ENCODE measurements at regions not wholly inside any gene's neighbourhood (a gene's known extent, or its start where the extent isn't known, plus 50 kb on each side); places are given as distances from the start of the nearest gene placed in this dataset.

DNA sequence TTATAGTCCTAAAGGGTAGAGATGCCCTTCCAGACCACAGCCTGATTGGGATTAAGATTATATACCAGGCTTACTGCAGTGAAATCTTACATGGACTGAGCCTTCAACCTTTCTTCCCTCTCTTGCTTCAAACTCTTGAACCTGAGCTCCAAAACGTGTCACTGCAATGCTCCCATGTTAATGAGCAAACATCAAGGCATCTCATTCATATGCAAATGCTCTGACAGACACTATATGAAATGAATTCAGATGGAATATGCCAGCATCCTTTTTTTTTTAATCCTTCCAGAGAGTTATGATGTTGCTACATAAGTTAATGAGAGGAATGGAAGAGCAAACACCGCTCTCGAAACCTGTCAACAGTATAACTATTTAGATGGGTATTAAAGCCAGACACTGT, 611.9 kb upstream of the CDH11 start:
- no peak overlapping the region for H3K14ac ChIP-seq (replicated peaks; ENCODE audit: low read depth, low read length)
- H2BK120ac ChIP-seq (ENCODE audit: low read depth, low read length): no peak overlapping the region
- TF ChIP-seq CEBPB (IDR thresholded peaks at IDR 0.05; ENCODE audit: low read depth, low read length) (no peak), FOS (IDR thresholded peaks at IDR 0.05; ENCODE audit: low read depth, low read length) (no peak), MAFK (IDR thresholded peaks at IDR 0.05; ENCODE audit: low read depth, low read length) (no peak), POLR2A (IDR thresholded peaks at IDR 0.05; ENCODE audit: low read depth, low read length) (no peak), SMC3 (IDR thresholded peaks at IDR 0.05; ENCODE audit: low read depth, low read length) (no peak), RAD21 (IDR thresholded peaks at IDR 0.05; ENCODE audit: low read length) (no peak), CHD1 (IDR thresholded peaks at IDR 0.05; ENCODE audit: low read depth, low read length) (no peak)
- TF ChIP-seq, protein P1, sequence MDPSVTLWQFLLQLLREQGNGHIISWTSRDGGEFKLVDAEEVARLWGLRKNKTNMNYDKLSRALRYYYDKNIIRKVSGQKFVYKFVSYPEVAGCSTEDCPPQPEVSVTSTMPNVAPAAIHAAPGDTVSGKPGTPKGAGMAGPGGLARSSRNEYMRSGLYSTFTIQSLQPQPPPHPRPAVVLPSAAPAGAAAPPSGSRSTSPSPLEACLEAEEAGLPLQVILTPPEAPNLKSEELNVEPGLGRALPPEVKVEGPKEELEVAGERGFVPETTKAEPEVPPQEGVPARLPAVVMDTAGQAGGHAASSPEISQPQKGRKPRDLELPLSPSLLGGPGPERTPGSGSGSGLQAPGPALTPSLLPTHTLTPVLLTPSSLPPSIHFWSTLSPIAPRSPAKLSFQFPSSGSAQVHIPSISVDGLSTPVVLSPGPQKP (IDR thresholded peaks at IDR 0.05; ENCODE audit: borderline replicate concordance, low read depth, low read length): no peak
- no peak overlapping the region for H3K27ac ChIP-seq (ENCODE audit: insufficient read depth, low read length)
- H3K4me1 ChIP-seq (ENCODE audit: control insufficient read depth, insufficient read depth, low read length): no peaks in the 10 kb centered on the region
- H2BK20ac ChIP-seq (ENCODE audit: low read depth, low read length): no peak overlapping the region
- H3K79me1 ChIP-seq (ENCODE audit: low read depth in 1 of 2, low read length in 2 of 2): no peaks in the 10 kb centered on the region
- H2BK15ac ChIP-seq (ENCODE audit: low read depth, low read length): no peak overlapping the region
- no peak overlapping the region for H4K8ac ChIP-seq (ENCODE audit: low read depth in 2 of 2, low read length in 2 of 2)
- intact Hi-C loops (cut with micrococcal nuclease) (no loop called here), in situ Hi-C loops (cut with MboI; ENCODE audit: low sequenced_read_pairs) (no loop called here), dilution Hi-C loops (cut with HindIII; ENCODE audit: low sequenced_read_pairs, unreplicated experiment) (no loop called here)
- no peak overlapping the region for H3K23ac ChIP-seq (ENCODE audit: low read depth, low read length)
- H3K18ac ChIP-seq (ENCODE audit: low read depth, low read length): no peak overlapping the region
- no peaks in the 10 kb centered on the region for H3K9me1 ChIP-seq (ENCODE audit: insufficient read depth, low read length)
- H3K4me2 ChIP-seq (ENCODE audit: low read depth, low read length): no peak overlapping the region
- H3K9me3 ChIP-seq (ENCODE audit: control insufficient read depth, insufficient read depth, low read length): peaks cover 7% of the 10 kb centered on the region
- no peak overlapping the region for H2AK9ac ChIP-seq (replicated peaks; ENCODE audit: low read depth, low read length, poor library complexity)
- 63% methylated on average over 1 of the region's 3 CpGs; no CpG with 5 or more reads in 1 of the 2 experiments for WGBS, 2 experiments (ENCODE audit: extremely low coverage in 2 of 2, insufficient read length in 1 of 2)
- H2AFZ ChIP-seq (replicated peaks; ENCODE audit: low read length, poor library complexity): no peak overlapping the region
- H3K27me3 ChIP-seq (ENCODE audit: control insufficient read depth, insufficient read depth, low read length): peaks cover 25% of the 10 kb centered on the region
- H4K91ac ChIP-seq (ENCODE audit: insufficient read depth, low read depth, low read length): no peak overlapping the region
- H3K56ac ChIP-seq (ENCODE audit: extremely low read depth, insufficient read depth, low read length): no peak overlapping the region
- no peaks in the 10 kb centered on the region for H4K20me1 ChIP-seq (ENCODE audit: insufficient read depth, low read length)
- no peaks in the 10 kb centered on the region for H3K36me3 ChIP-seq (ENCODE audit: control insufficient read depth, insufficient read depth, low read length)
- H2AK5ac ChIP-seq (ENCODE audit: low read depth, low read length): no peak overlapping the region
- DNase-seq (no peak), ATAC-seq (ENCODE audit: low read depth) (no peak)
- H3K4me3 ChIP-seq (ENCODE audit: insufficient read depth, low read depth, low read length): no peak overlapping the region
- no peak overlapping the region for H3K9ac ChIP-seq (ENCODE audit: low read depth, low read length)
- BruUV-seq (replicated peaks): no TSS peak
- no peak overlapping the region for H2BK5ac ChIP-seq (ENCODE audit: low read depth, low read length, poor library complexity, severe bottlenecking)
- no peak overlapping the region for H3K4ac ChIP-seq (ENCODE audit: low read depth, low read length)
- H4K5ac ChIP-seq (ENCODE audit: low read depth, low read length): no peak overlapping the region
- POLR2A ChIA-PET (ENCODE audit: unreplicated experiment): no interaction called here
- CTCF ChIA-PET: no interaction called here
